Adrenal gland (tissue), 5 donors: ENCODE measurements at regions not wholly inside any gene's neighbourhood (a gene's known extent, or its start where the extent isn't known, plus 50 kb on each side); places are given as distances from the start of the nearest gene placed in this dataset.

Experiments
- CTCF ChIP-seq, 6 experiments: fragments of 450-650 bp in 4 of 6; fragments of 200-600 bp in 2 of 6; sonication (generic) in 1 of 6; IDR thresholded peaks; 1 replicate in 5 of 6; 2 replicates in 1 of 6; pipeline versions ENCODE4 v1.5.1 to v1.8.0; 2016 to 2021; ENCODE audit warnings: antibody characterized with exemption in 6 of 6, mild to moderate bottlenecking in 2 of 6, moderate library complexity in 1 of 6
- POLR2A ChIP-seq, 2 donors: fragments of 450-650 bp; IDR thresholded peaks; one replicate each; pipeline ENCODE4 v1.6.1; 2017; ENCODE audit warnings: antibody characterized with exemption in 2 of 2, mild to moderate bottlenecking in 2 of 2, moderate library complexity in 1 of 2
- donor health status: DM: no; HTN: no; CAD: no.

- TF ChIP-seq CTCF (IDR thresholded peaks at IDR 0.05) (no peak), POLR2A (IDR thresholded peaks at IDR 0.05) (no peak)
These were observed 496.5 kb upstream of the SOX11 start for GRCh38 chr2:5195636-5196035.
